GM19043 (cell line): ENCODE measurements at regions not wholly inside any gene's neighbourhood (a gene's known extent, or its start where the extent isn't known, plus 50 kb on each side); places are given as distances from the start of the nearest gene placed in this dataset.

Experiments used
- ATAC-seq: cut with Tn5 transposase; IDR thresholded peaks from one replicate; pipeline ENCODE4 v1.9.1; 2021; ENCODE audit warnings: low read depth; ENCODE audit not compliant: unreplicated experiment

GRCh38 chr11:91209751-91210150 is 986.9 kb upstream of the CHORDC1 start:
- ATAC-seq: no peak

DNA sequence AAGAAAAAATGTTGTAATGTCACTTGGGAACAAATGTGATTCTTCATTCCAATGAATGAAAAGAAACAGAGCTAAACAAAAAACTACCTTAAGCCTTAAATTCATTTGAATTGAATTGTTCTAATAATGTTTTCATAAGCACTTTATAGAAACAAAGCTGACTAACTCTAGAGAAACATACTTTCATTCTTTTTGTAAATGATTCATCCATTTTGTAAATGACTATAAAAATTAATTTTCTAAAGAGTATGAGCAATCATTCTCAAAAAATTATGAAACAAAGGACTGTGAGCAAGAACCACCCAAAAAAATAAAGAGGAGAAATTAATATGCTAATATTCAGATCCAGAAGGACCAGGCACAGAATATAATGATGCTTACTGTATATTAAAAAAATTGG is 986.5 kb upstream of the CHORDC1 start:
- ATAC-seq: no peak

- no peak for ATAC-seq
Observed at GRCh38 chr11:91199866-91200265, 977.0 kb upstream of the CHORDC1 start.

DNA sequence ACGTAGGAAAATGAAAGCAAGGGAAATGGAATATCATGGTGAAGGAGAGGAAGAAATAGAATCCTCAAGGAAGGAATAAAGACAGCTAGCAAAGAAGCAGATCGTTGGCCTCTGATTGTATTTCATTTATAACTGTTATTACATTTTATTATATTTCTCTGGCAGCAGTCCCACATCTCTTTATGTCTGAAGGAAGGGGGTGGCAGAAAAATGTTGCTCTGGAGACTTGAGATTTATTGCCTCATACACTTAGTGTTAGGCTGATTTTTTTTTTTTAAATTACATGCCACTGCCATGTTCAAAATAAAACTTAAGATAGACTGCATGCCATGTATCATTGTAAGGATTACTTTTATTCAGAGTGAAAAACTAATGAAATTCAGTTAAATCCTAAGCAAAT is 971.7 kb upstream of the CHORDC1 start:
- ATAC-seq: no peak

GRCh38 chr11:91188484-91188883 is 965.6 kb upstream of the CHORDC1 start:
- no peak for ATAC-seq

DNA sequence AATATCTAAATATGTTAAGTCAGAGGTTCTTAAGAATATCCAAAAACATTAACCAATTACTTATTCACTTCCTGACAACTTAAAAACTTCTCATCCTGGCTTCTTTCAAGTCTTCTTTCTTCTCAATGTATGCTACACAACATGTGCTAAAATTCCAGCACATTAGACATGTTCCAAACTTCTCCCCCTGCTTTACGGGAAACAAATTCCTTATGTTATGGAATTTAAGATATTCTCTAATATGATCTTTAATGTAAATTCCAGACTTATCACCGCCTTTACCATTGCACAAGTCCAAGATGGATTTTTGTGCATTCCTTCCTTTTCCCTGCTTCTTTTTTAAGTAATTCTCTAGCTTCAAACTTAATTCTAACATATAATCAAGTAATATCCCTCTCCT is 964.5 kb upstream of the CHORDC1 start:
- no peak for ATAC-seq

DNA sequence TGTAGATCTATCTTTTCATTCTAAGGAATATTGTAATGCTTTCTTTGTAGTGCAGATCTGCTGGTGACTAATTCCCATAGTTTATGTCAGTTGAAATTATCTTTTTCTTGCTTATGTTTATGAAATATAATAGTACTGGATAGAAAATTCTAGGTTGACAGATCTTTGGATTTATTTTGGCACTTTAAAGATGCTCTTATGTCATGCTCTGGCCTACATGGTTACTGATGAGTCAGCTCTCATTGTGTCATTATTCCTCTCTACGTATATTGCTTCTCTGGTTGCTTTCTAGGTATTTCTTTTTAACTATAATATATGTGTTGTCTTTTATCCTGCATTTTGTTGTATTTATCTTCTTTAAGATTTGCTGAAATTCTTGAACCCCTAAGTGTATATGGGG is 955.5 kb upstream of the CHORDC1 start:
- no peak for ATAC-seq

DNA sequence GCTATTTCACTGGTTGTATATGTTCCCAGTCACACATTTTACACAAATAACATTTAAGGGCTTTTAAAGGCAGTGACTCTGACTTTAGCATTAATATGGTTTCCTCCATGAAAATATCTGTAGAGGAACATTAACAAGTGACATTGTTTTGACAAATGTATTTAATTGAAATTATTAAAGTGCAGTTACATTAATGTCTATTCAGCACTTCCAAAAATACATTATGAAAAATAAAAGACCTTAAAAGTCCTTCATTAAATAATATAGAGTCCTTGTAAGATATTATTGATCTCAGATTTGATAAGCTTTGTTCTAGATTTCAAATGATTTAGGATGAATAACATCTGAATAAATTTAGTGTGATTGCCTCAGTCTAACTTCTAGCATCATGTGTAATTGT is 951.9 kb upstream of the CHORDC1 start:
- no peak for ATAC-seq

DNA sequence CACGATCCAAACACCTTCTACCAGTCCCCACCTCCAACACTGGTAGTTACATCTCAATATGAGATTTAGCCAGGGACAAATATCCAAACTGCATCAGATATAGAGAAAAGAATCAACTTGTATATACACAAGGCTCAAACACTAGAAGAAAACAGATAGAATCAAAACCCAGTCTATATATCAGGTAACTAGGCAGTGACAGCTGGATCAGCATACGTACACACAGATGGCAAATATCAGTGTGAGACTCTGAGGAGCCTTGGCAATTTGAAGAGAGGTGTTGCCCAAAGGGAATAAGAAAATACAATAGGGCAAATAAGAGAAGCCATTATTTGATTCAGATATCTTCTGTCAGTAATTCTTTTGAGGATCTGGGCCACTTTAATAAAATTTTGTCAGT is 951.3 kb upstream of the CHORDC1 start:
- no peak for ATAC-seq

DNA sequence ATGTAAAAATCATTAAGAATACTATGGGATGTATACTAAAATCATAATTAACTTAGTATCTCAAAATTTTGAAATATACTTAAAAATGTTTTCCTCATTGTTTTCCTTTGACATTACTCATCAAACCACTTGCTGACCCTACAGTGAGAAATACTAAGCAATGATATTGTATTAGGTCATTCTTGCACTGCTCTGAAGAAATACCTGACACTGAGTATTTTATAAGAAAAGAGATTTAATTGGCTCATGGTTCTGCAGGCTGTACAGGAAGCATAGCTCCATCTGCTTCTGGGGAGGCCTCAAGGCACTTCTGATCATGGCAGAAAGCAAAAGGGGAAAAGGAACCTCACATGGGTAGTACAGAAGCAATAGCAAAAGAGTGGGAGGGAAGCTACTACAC is 950.9 kb upstream of the CHORDC1 start:
- no peak for ATAC-seq

GRCh38 chr11:91170711-91171110 is 947.9 kb upstream of the CHORDC1 start:
- ATAC-seq: no peak

DNA sequence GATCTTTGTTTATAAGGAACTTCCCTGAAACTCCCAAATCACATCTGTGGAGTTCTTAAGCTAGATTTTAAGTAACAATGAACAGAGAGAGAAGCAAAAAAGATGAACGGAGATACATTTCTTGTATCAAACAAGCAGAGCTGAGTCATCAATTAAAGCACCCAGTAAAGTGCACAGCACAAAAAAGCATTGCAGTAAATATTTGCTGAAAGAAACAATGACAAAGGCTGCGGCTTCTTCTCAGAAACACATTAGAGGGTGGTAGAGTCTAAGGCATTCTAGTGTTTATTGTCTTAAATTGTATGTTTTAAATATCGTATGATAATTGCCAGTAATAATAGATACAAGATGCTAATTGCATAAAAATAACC is 941.6 kb upstream of the CHORDC1 start:
- ATAC-seq: no peak

DNA sequence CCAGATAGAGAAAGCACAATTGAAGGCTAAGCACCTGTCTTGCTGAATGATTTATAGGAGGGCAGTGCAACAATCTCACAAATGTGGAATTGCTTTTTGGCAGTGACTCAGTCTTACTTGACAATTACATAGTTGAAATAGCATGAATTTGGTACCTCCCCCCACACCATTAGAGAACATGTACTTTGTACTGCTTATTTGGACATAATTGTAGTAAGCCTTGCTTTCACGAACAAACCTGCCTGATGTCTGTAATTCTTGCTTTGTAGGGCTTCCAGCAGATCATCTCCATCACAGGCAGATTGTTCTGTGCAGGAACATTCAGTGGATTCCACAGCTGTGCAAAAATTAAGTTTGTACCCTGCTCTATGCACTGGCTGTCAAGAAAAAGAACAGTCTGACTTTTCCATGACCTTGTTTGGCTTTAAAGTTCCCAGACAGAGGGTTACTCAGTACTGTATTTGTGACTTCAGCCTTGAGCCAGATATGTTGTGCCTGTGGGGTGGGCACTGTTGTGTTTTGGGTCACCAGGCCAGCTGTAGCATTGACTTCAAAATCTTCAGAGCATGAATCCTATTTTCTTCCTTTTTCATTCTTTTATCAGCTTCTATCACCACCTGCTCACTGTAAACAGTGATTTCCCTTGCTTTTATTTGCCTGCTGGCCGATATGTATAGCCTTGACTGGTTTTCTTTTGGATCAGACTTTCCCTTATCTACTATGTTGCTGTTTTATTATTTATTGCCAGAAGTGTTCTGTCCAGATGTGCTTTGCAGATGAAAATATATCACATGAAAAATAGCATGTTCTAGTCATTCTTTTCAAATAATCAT is 941.0 kb upstream of the CHORDC1 start:
- no peak for ATAC-seq

DNA sequence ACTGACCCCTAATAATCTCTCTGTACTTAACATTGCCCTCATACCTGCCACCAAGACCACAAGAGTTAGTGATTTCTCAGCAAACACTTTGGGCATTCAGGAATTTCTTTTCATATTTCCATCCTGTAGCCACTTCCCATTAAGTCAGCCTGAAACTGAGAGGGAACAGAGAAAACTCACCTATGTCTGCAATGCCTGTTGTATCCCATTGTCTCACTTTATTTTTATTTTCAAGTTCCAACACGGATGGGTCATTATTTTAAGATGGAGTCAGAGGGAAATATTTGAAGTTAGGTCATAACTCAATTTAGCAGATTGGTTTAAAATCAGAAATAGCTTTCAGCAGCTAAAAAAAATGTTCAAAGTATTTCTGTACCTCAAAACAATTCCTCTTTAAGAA is 937.8 kb upstream of the CHORDC1 start:
- ATAC-seq: no peak

DNA sequence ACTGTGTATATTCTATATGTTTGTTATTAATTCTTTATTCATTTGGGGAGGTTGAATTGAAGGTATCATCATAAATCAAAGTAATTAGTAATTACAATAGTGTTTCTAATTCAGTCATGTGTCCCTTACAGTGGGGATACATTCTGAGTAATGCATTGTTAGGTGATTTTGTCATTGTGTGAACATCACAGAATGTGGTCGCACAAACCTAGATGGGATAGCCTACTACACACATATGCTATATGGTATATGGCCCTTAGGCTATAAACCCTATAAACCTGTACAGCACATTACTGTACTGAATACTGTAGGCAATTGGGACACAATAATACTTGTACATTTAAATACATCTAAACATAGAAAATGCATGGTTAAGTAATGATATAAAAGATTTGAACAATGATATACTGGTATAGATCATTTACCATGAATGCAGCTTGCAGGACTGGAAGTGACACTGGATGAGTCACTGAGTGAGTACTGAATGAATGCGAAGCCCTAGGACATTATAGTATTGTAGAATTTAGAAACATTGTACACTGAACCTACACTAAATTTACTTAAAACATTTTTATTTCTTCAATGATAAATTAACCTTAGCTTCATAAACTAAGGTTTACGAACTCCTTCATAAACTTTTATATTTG is 936.2 kb upstream of the CHORDC1 start:
- ATAC-seq: no peak

DNA sequence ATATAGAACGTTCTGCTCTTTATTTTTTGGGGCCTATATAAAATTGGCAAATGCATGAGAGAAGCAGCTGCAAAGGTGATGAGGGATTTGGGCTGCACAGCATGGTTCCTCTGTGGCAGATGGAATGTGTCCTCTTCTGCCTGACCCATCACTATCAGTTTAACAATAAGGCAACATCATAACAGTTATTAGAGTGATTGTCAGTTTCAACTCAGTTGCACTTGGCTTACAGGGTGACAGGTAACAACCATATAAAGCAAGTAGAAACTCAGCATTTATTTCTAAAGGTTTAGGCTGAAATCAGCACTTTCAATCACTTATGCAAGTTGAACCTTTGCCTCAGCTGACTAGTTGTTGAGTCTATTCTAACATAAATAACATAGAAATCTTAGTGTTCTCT is 935.4 kb upstream of the CHORDC1 start:
- ATAC-seq: no peak

- ATAC-seq: no peak
Observed at GRCh38 chr11:91156041-91156440, 933.2 kb upstream of the CHORDC1 start.

GRCh38 chr11:91147885-91148284 is 925.0 kb upstream of the CHORDC1 start:
- no peak for ATAC-seq

DNA sequence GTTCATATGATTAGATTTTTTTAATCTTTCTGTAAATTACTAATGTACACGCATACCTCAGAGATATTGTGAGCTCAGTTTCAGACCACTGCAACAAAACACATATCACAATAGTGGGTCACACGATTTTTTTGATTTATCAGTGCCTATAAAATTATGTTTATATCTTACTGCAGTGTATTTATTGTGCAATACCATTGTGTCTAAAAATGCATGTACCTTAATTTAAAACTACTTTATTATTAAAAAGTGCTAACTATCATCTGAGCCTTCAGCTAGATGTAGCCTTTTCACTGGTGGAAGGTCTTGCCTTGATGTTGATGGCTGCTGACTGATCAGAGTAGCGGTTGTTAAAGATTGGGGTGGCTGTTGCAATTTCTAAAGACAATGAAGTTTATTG is 918.8 kb upstream of the CHORDC1 start:
- no peak for ATAC-seq

DNA sequence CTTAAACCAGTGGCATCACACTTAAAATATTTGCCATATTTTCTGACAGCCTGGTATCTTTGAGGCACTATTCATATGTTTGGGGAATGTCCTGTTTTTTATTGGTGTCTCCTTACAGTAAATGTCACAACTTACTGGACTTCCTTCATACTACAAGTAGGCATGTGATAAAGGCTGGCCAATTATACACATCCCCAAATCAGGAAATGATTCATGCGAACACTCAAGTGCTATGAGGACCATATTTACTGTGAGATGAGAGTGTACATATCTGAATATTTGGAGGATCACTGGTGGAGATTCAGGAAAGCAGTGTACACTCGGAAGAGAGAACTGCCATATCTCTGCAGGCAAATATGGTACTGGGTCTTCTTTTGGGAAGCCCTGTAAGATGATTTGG is 913.8 kb upstream of the CHORDC1 start:
- ATAC-seq: no peak

- ATAC-seq: no peak
Observed at GRCh38 chr11:91133361-91133760, 910.5 kb upstream of the CHORDC1 start.

DNA sequence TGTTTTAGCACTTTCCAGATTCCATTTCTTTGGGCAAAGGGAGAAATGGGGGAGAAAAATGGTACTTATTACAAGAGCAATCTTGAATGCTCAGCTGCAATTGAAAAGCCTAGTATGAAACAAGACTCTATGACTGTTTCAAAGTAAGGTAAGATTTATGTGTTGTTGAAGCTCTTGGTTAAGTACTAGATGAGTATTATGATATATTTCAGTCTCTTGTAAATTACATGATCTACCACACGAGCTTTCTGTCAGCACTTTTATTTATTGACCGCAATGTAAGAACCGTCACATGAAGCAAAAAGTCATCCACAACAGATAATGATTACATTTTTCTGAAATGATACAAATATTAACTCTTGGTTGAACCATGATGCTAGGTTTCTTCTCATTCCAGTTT is 906.7 kb upstream of the CHORDC1 start:
- ATAC-seq: no peak
